Testis (tissue), 2 donors: ENCODE measurements at regions not wholly inside any gene's neighbourhood (a gene's known extent, or its start where the extent isn't known, plus 50 kb on each side); places are given as distances from the start of the nearest gene placed in this dataset.

ENCODE experiments used
- POLR2A ChIP-seq: fragments of 450-650 bp; IDR thresholded peaks from one replicate; pipeline ENCODE4 v1.6.1; 2017; ENCODE audit warnings: antibody characterized with exemption, mild to moderate bottlenecking, moderate library complexity
- TF ChIP-seq, protein P1 (sequence below), 3 experiments: fragments of 450-650 bp in 2 of 3; fragments of 200-600 bp in 1 of 3; sonication (generic) in 1 of 3; IDR thresholded peaks; one replicate each; pipeline ENCODE4 v1.5.1; 2016 to 2019; ENCODE audit warnings: antibody characterized with exemption in 3 of 3, mild to moderate bottlenecking in 2 of 3, moderate library complexity in 1 of 3

GRCh38 chr2:144146076-144146475 is 373.8 kb downstream of the ZEB2 start:
- no peak for TF ChIP-seq POLR2A
- TF ChIP-seq, protein P1, sequence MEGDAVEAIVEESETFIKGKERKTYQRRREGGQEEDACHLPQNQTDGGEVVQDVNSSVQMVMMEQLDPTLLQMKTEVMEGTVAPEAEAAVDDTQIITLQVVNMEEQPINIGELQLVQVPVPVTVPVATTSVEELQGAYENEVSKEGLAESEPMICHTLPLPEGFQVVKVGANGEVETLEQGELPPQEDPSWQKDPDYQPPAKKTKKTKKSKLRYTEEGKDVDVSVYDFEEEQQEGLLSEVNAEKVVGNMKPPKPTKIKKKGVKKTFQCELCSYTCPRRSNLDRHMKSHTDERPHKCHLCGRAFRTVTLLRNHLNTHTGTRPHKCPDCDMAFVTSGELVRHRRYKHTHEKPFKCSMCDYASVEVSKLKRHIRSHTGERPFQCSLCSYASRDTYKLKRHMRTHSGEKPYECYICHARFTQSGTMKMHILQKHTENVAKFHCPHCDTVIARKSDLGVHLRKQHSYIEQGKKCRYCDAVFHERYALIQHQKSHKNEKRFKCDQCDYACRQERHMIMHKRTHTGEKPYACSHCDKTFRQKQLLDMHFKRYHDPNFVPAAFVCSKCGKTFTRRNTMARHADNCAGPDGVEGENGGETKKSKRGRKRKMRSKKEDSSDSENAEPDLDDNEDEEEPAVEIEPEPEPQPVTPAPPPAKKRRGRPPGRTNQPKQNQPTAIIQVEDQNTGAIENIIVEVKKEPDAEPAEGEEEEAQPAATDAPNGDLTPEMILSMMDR (IDR thresholded peaks at IDR 0.05): no peak
